WERI-Rb-1 (cell line): ENCODE measurements at regions not wholly inside any gene's neighbourhood (a gene's known extent, or its start where the extent isn't known, plus 50 kb on each side); places are given as distances from the start of the nearest gene placed in this dataset.
"Not testable (repeated sequence)": the region's sequence is repeated elsewhere in the genome, so short reads cannot be mapped to it uniquely, and the experiment has no call there.

ENCODE experiments used
- DNase-seq: peaks from one replicate; pipeline ENCODE4 v3.0.0-alpha.2; 2020
- H3K27ac ChIP-seq: fragments of 250-450 bp; sonication (Bioruptor Pico); 2 replicates; pipeline ENCODE4 v1.5.1; 2020; ENCODE audit warnings: mild to moderate bottlenecking, moderate library complexity
- H3K27me3 ChIP-seq: fragments of 250-450 bp; sonication (Bioruptor Pico); 2 replicates; pipeline ENCODE4 v1.5.1; 2021; ENCODE audit warnings: mild to moderate bottlenecking, low read depth, moderate library complexity; ENCODE audit not compliant: insufficient read depth, severe bottlenecking
- H3K36me3 ChIP-seq: fragments of 250-450 bp; sonication (Bioruptor Pico); 2 replicates; pipeline ENCODE4 v1.5.1; 2020; ENCODE audit warnings: mild to moderate bottlenecking, moderate library complexity
- H3K4me3 ChIP-seq: 2 replicates; pipeline ENCODE4 v1.5.1; 2011; ENCODE audit warnings: low read depth, mild to moderate bottlenecking, control low read depth, low read length
- H3K9me3 ChIP-seq: fragments of 250-450 bp; sonication (Bioruptor Pico); 2 replicates; pipeline ENCODE4 v1.5.1; 2021; ENCODE audit warnings: mild to moderate bottlenecking, moderate library complexity; ENCODE audit not compliant: severe bottlenecking
- TF ChIP-seq, protein P1 (sequence below): IDR thresholded peaks from 2 replicates; pipeline ENCODE4 v1.5.1; 2011; ENCODE audit warnings: low read depth, mild to moderate bottlenecking, control low read depth, inconsistent platforms, low read length

- TF ChIP-seq, protein P1, sequence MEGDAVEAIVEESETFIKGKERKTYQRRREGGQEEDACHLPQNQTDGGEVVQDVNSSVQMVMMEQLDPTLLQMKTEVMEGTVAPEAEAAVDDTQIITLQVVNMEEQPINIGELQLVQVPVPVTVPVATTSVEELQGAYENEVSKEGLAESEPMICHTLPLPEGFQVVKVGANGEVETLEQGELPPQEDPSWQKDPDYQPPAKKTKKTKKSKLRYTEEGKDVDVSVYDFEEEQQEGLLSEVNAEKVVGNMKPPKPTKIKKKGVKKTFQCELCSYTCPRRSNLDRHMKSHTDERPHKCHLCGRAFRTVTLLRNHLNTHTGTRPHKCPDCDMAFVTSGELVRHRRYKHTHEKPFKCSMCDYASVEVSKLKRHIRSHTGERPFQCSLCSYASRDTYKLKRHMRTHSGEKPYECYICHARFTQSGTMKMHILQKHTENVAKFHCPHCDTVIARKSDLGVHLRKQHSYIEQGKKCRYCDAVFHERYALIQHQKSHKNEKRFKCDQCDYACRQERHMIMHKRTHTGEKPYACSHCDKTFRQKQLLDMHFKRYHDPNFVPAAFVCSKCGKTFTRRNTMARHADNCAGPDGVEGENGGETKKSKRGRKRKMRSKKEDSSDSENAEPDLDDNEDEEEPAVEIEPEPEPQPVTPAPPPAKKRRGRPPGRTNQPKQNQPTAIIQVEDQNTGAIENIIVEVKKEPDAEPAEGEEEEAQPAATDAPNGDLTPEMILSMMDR: 0 out of 2 replicates have a peak, but pooled peaks have one; percentile 19
- H3K9me3 ChIP-seq: no peaks in the 10 kb centered on the region
- H3K36me3 ChIP-seq: no peaks in the 10 kb centered on the region
- DNase-seq: no peak
- H3K27ac ChIP-seq: no peak overlapping the region
- H3K27me3 ChIP-seq: no peaks in the 10 kb centered on the region
- H3K4me3 ChIP-seq: no peak overlapping the region
Observed at GRCh38 chr14:59004012-59004411, 184.5 kb upstream of the DAAM1 start.

- H3K27ac ChIP-seq, H3K4me3 ChIP-seq, H3K9me3 ChIP-seq, H3K27me3 ChIP-seq, H3K36me3 ChIP-seq, DNase-seq: not testable (repeated sequence)
Observed at GRCh38 chr14:59006179-59006578, 182.3 kb upstream of the DAAM1 start.

GRCh38 chr14:59009967-59010366, 178.5 kb upstream of the DAAM1 start:
- no peak overlapping the region for H3K4me3 ChIP-seq

GRCh38 chr14:59013672-59014298, 174.7 kb upstream of the DAAM1 start:
- TF ChIP-seq, protein P1: no peak
- DNase-seq: no peak
- peaks cover 6% of the 10 kb centered on the region for H3K9me3 ChIP-seq

More at GRCh38 chr14:59009967-59010366, 178.5 kb upstream of the DAAM1 start:
- Histone ChIP-seq H3K27me3 (no peaks in the 10 kb centered on the region), H3K9me3 (peaks cover 6% of the 10 kb centered on the region), H3K27ac (no peak overlapping the region), H3K36me3 (no peaks in the 10 kb centered on the region)
- TF ChIP-seq, protein P1: no peak
- DNase-seq: no peak

DNA sequence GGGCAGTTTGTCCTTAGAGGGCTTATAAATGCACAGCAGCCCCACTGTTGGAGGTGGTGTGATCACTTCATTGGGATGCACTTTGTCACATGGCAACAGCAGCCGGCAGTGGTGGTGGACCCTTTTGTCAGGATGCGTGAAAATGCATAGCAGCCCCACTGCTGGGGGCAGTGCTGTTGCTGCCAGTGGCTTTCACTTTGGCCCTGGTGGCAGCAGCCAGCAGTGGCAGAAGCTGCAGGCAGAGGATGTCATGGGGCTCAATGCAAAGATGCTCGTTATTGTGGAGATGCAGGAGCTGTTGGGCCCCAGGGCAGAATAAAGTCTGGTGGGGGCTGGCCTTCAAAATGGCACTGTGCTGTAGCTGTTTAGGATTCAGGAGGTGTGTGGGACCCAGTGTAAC, 173.0 kb upstream of the DAAM1 start:
- H3K4me3 ChIP-seq: no peak overlapping the region
- TF ChIP-seq, protein P1: no peak

More at GRCh38 chr14:59013672-59014298, 174.7 kb upstream of the DAAM1 start:
- H3K36me3 ChIP-seq: no peaks in the 10 kb centered on the region
- H3K4me3 ChIP-seq: no peak overlapping the region
- no peak overlapping the region for H3K27ac ChIP-seq
- H3K27me3 ChIP-seq: no peaks in the 10 kb centered on the region

GRCh38 chr14:59017285-59017965, 171.0 kb upstream of the DAAM1 start:
- Histone ChIP-seq H3K4me3 (no peak overlapping the region), H3K27me3 (no peaks in the 10 kb centered on the region), H3K36me3 (no peaks in the 10 kb centered on the region), H3K27ac (no peak overlapping the region), H3K9me3 (peaks cover 6% of the 10 kb centered on the region)
- no peak for DNase-seq
- TF ChIP-seq, protein P1: no peak

More for the DNA sequence above, 173.0 kb upstream of the DAAM1 start:
- Histone ChIP-seq H3K27ac (no peak overlapping the region), H3K27me3 (no peaks in the 10 kb centered on the region), H3K9me3 (peaks cover 6% of the 10 kb centered on the region), H3K36me3 (no peaks in the 10 kb centered on the region)
- no peak for DNase-seq
